Islet of Langerhans (tissue), 1 donor: ENCODE measurements at regions not wholly inside any gene's neighbourhood (a gene's known extent, or its start where the extent isn't known, plus 50 kb on each side); places are given as distances from the start of the nearest gene placed in this dataset.

Experiments used
- FAIRE-seq: peaks from one replicate; lab custom pipeline; 2011; peaks lifted over from hg19 to GRCh38; lab: Jason Lieb, UNC

- FAIRE-seq = no peak
Observed at GRCh38 chr11:109554951-109555350, 133.0 kb downstream of the C11orf87 start.

GRCh38 chr11:109564241-109564640, 142.3 kb downstream of the C11orf87 start:
- no peak for FAIRE-seq

- FAIRE-seq = no peak
Observed at GRCh38 chr11:109582470-109582869, 160.5 kb downstream of the C11orf87 start.

- no peak for FAIRE-seq
Observed at GRCh38 chr11:109584001-109584972, 162.3 kb downstream of the C11orf87 start.

GRCh38 chr11:109586789-109587188, 164.8 kb downstream of the C11orf87 start:
- FAIRE-seq = no peak

- FAIRE-seq = no peak
Observed at GRCh38 chr11:109590782-109591181, 168.8 kb downstream of the C11orf87 start.

- FAIRE-seq = no peak
Observed at GRCh38 chr11:109597336-109597735, 175.3 kb downstream of the C11orf87 start.

GRCh38 chr11:109604481-109605400, 182.8 kb downstream of the C11orf87 start:
- FAIRE-seq = no peak

GRCh38 chr11:109606256-109606655, 184.3 kb downstream of the C11orf87 start:
- FAIRE-seq = no peak

- no peak for FAIRE-seq
Observed at GRCh38 chr11:109609454-109610185, 187.6 kb downstream of the C11orf87 start.

GRCh38 chr11:109612496-109612895, 190.5 kb downstream of the C11orf87 start:
- FAIRE-seq = no peak

- FAIRE-seq = no peak
Observed at GRCh38 chr11:109619498-109619897, 197.5 kb downstream of the C11orf87 start.

GRCh38 chr11:109629734-109630133, 207.7 kb downstream of the C11orf87 start:
- FAIRE-seq = no peak

GRCh38 chr11:109641549-109641948, 219.6 kb downstream of the C11orf87 start:
- no peak for FAIRE-seq

GRCh38 chr11:109644152-109644551, 222.2 kb downstream of the C11orf87 start:
- peak; percentile 5 for FAIRE-seq

GRCh38 chr11:109648804-109649203, 226.8 kb downstream of the C11orf87 start:
- no peak for FAIRE-seq

- no peak for FAIRE-seq
Observed at GRCh38 chr11:109654091-109654490, 232.1 kb downstream of the C11orf87 start.

GRCh38 chr11:109658190-109658589, 236.2 kb downstream of the C11orf87 start:
- no peak for FAIRE-seq

- no peak for FAIRE-seq
Observed at GRCh38 chr11:109667719-109668118, 245.7 kb downstream of the C11orf87 start.

GRCh38 chr11:109668973-109669634, 247.1 kb downstream of the C11orf87 start:
- FAIRE-seq = no peak

GRCh38 chr11:109677231-109677630, 255.2 kb downstream of the C11orf87 start:
- FAIRE-seq = no peak

- no peak for FAIRE-seq
Observed at GRCh38 chr11:109677876-109678275, 255.9 kb downstream of the C11orf87 start.
